Naive B cell (primary cell): ENCODE measurements at regions not wholly inside any gene's neighbourhood (a gene's known extent, or its start where the extent isn't known, plus 50 kb on each side); places are given as distances from the start of the nearest gene placed in this dataset.

ENCODE experiments used
- ATAC-seq, 2 donors: fragments of 150-1000 bp; cut with Tn5 transposase; 2 replicates each; pipeline ENCODE4 v1.10.0; 2021; ENCODE audit warnings: low read depth in 2 of 2, mild to moderate bottlenecking in 2 of 2, moderate library complexity in 2 of 2
- DNase-seq: peaks from one replicate; pipeline ENCODE4 v3.0.0; 2022
- H3K27ac Mint-ChIP-seq, 6 donors: one replicate each; pipeline ENCODE4 v1.8.0; 2020 to 2022; ENCODE audit warnings: mild to moderate bottlenecking in 6 of 6, mixed read lengths in 6 of 6, moderate library complexity in 5 of 6, inconsistent platforms in 2 of 6
- H3K27me3 Mint-ChIP-seq, 3 donors: one replicate each; pipeline ENCODE4 v1.8.0; 2021 to 2022; ENCODE audit warnings: mixed read lengths in 3 of 3, mild to moderate bottlenecking in 1 of 3
- H3K36me3 Mint-ChIP-seq, 2 donors: one replicate each; pipeline ENCODE4 v1.8.0; 2020 to 2022; ENCODE audit warnings: mixed read lengths in 2 of 2, inconsistent platforms in 1 of 2, mild to moderate bottlenecking in 1 of 2
- H3K4me1 Mint-ChIP-seq, 3 donors: one replicate each; pipeline ENCODE4 v1.8.0; 2020 to 2022; ENCODE audit warnings: mixed read lengths in 3 of 3, inconsistent platforms in 1 of 3, mild to moderate bottlenecking in 1 of 3, moderate library complexity in 1 of 3
- H3K4me3 Mint-ChIP-seq, 8 donors: one replicate each; pipeline ENCODE4 v1.8.0; 2020 to 2022; ENCODE audit warnings: mild to moderate bottlenecking in 8 of 8, mixed read lengths in 8 of 8, moderate library complexity in 8 of 8, inconsistent platforms in 2 of 8
- H3K9me3 Mint-ChIP-seq, 7 donors: one replicate each; pipeline ENCODE4 v1.8.0; 2020 to 2022; ENCODE audit warnings: mixed read lengths in 7 of 7, mild to moderate bottlenecking in 5 of 7, inconsistent platforms in 2 of 7, moderate library complexity in 1 of 7

GRCh38 chr4:71261633-71262121 lies 77.1 kb upstream of the SLC4A4 start:
- H3K9me3 Mint-ChIP-seq = no peaks in the 10 kb centered on the region
- H3K4me3 Mint-ChIP-seq = no peak overlapping the region
- H3K36me3 Mint-ChIP-seq = no peaks in the 10 kb centered on the region
- H3K27ac Mint-ChIP-seq = peak overlapping the region in 1 of 6 donors; percentile 46
- ATAC-seq = no peak
- H3K27me3 Mint-ChIP-seq = no peaks in the 10 kb centered on the region
- no peak for DNase-seq
- H3K4me1 Mint-ChIP-seq = peaks cover 0 to 6% (median 0%) of the 10 kb centered on the region in 3 donors

DNA sequence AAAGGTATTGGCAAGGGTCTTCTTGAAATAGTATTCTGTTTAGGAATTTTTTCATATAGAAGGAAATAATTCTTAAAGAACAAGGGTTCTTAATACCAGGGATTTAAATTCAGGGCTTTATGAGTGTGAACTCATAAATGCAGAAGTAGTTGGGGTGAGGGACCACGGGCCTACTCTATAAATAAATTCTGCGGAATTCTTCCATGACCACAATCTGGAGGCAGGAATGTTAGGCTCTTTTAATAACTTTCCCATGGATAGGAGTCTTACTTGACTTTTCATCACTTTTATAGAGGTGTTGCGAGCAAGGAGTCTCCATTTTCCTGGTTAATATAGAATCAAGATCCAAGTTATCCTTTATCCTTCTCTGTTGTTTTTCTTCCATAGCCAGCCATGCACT lies 76.7 kb upstream of the SLC4A4 start:
- H3K4me1 Mint-ChIP-seq = peaks cover 0 to 6% (median 0%) of the 10 kb centered on the region in 3 donors
- no peaks in the 10 kb centered on the region for H3K36me3 Mint-ChIP-seq
- H3K4me3 Mint-ChIP-seq = no peak overlapping the region
- H3K9me3 Mint-ChIP-seq = no peaks in the 10 kb centered on the region
- DNase-seq (no peak), ATAC-seq (no peak)
- H3K27me3 Mint-ChIP-seq = no peaks in the 10 kb centered on the region
- H3K27ac Mint-ChIP-seq = no peak overlapping the region

GRCh38 chr4:71266090-71266794 lies 72.6 kb upstream of the SLC4A4 start:
- peaks cover 0 to 3% (median 0%) of the 10 kb centered on the region in 3 donors for H3K4me1 Mint-ChIP-seq
- no peaks in the 10 kb centered on the region for H3K36me3 Mint-ChIP-seq
- H3K27me3 Mint-ChIP-seq = peaks cover 0 to 5% (median 0%) of the 10 kb centered on the region in 3 donors
- no peak overlapping the region for H3K4me3 Mint-ChIP-seq
- ATAC-seq = no peak
- no peak overlapping the region for H3K27ac Mint-ChIP-seq
- DNase-seq = no peak
- no peaks in the 10 kb centered on the region for H3K9me3 Mint-ChIP-seq

DNA sequence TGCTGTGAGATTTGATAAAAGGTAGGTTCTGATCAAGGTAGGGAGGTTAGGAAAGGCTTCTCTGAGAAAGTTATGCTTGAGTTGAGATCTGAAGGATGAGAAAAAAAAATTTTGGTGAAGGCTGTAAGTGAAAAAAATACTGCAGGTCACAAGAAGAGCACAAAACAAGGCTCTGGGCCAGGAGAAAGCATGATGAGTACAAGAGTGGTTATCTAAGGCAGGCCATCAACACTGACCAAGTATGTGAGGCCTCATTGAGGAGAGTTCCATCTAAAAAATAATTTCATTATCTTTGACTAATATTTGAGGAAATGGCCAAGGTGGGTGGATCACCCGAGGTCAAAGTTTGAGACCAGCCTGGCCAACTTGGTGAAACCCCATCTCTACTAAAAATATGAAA lies 71.6 kb upstream of the SLC4A4 start:
- Mint-ChIP-seq H3K27ac (no peak overlapping the region), H3K36me3 (no peaks in the 10 kb centered on the region), H3K9me3 (no peaks in the 10 kb centered on the region), H3K4me3 (no peak overlapping the region), H3K4me1 (peaks cover 0 to 3% (median 0%) of the 10 kb centered on the region in 3 donors), H3K27me3 (peaks cover 0 to 5% (median 0%) of the 10 kb centered on the region in 3 donors)
- no peak for DNase-seq
- no peak for ATAC-seq

DNA sequence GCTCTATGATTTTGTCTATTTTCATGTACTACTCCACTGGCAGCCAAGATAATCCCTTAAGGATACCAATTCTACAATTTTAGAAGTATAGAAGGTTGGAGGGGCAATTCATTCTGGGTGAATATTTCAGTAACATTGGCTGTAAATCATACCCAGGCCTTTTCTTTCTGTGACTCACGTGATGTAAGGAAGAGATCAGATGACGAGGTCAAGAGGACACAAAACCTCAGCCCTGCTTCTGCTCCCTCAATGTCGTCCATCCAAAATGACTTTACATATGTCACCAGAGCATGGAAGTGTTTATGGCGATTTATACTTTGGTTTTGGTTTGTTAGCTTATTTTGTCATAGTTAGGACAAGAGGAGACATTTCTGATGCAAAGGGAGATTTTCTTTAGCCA lies 70.7 kb upstream of the SLC4A4 start:
- H3K36me3 Mint-ChIP-seq = no peaks in the 10 kb centered on the region
- no peaks in the 10 kb centered on the region for H3K9me3 Mint-ChIP-seq
- ATAC-seq (no peak), DNase-seq (no peak)
- H3K4me1 Mint-ChIP-seq = peaks cover 0 to 3% (median 0%) of the 10 kb centered on the region in 3 donors
- H3K27ac Mint-ChIP-seq = no peak overlapping the region
- no peak overlapping the region for H3K4me3 Mint-ChIP-seq
- H3K27me3 Mint-ChIP-seq = peaks cover 0 to 5% (median 0%) of the 10 kb centered on the region in 3 donors

DNA sequence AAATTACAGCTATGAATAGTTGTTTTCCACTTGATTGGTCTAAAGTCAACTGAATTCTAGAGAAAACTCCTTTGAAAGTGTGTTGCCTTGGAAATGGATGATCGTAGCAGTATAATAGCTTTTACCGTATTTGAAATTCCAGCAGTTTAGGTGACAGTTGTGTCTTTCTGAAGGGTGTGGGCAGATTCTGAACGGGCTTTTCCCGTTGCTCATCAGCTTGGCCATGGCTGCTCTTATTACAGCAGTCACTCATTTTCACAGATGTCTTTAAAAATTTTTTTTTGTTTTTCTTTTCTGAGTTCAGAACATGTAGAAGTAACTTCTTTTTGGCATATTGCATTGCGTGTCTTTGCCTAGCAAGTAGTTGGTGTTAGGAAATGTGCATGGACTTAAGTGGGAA lies 69.6 kb upstream of the SLC4A4 start:
- Mint-ChIP-seq H3K27ac (no peak overlapping the region), H3K4me3 (no peak overlapping the region), H3K27me3 (peaks cover 0 to 5% (median 0%) of the 10 kb centered on the region in 3 donors), H3K4me1 (peaks cover 0 to 5% (median 0%) of the 10 kb centered on the region in 3 donors), H3K9me3 (no peaks in the 10 kb centered on the region), H3K36me3 (no peaks in the 10 kb centered on the region)
- no peak for ATAC-seq
- no peak for DNase-seq

- Mint-ChIP-seq H3K4me3 (no peak overlapping the region), H3K27ac (no peak overlapping the region), H3K36me3 (no peaks in the 10 kb centered on the region), H3K9me3 (no peaks in the 10 kb centered on the region), H3K27me3 (peaks cover 0 to 5% (median 0%) of the 10 kb centered on the region in 3 donors), H3K4me1 (peaks cover 10 to 18% (median 11%) of the 10 kb centered on the region in 3 donors)
- DNase-seq (no peak), ATAC-seq (no peak)
Measured at GRCh38 chr4:71270901-71271300, 67.9 kb upstream of the SLC4A4 start.

- H3K36me3 Mint-ChIP-seq = no peaks in the 10 kb centered on the region
- ATAC-seq (no peak), DNase-seq (no peak)
- H3K4me3 Mint-ChIP-seq = no peak overlapping the region
- peaks cover 0 to 4% (median 0%) of the 10 kb centered on the region in 3 donors for H3K27me3 Mint-ChIP-seq
- peaks cover 16 to 28% (median 18%) of the 10 kb centered on the region in 3 donors for H3K4me1 Mint-ChIP-seq
- no peak overlapping the region for H3K27ac Mint-ChIP-seq
- H3K9me3 Mint-ChIP-seq = peaks cover 0 to 2% (median 0%) of the 10 kb centered on the region in 7 donors
Measured at GRCh38 chr4:71272976-71273375, 65.8 kb upstream of the SLC4A4 start.

- peak overlapping the region in 3 of 8 donors; percentile 20 to 48 (median 33) for H3K4me3 Mint-ChIP-seq
- no peaks in the 10 kb centered on the region for H3K36me3 Mint-ChIP-seq
- no peak for ATAC-seq
- peaks cover 0 to 3% (median 0%) of the 10 kb centered on the region in 7 donors for H3K9me3 Mint-ChIP-seq
- DNase-seq = no peak
- peaks cover 16 to 28% (median 18%) of the 10 kb centered on the region in 3 donors for H3K4me1 Mint-ChIP-seq
- peaks cover 0 to 2% (median 0%) of the 10 kb centered on the region in 3 donors for H3K27me3 Mint-ChIP-seq
- H3K27ac Mint-ChIP-seq = no peak overlapping the region
Measured at GRCh38 chr4:71275004-71275403, 63.8 kb upstream of the SLC4A4 start.

DNA sequence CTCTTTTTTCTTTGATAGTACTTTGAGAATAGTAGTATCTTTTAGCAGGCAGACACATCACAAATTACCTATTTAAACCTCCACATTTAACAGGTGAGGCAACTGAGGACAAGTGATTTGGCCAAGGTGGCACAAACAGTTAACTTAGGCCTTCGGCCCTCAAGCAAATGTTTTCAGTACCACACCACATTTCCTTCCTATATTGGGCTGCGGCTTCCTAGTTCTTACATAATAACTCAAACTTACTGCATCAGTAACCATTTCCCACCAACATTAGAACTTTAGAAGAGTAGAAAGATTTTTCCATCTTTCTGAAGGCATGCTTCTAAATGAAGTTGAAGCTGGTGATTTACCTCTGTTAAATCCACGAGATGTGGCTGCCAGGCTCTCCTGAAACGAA lies 63.2 kb upstream of the SLC4A4 start:
- DNase-seq = no peak
- Mint-ChIP-seq H3K36me3 (no peaks in the 10 kb centered on the region), H3K4me1 (peaks cover 16 to 28% (median 18%) of the 10 kb centered on the region in 3 donors), H3K4me3 (peak overlapping the region in 4 of 8 donors; percentile 7 to 48 (median 26)), H3K27ac (peak overlapping the region in 3 of 6 donors; percentile 33 to 46 (median 38)), H3K27me3 (peaks cover 0 to 5% (median 0%) of the 10 kb centered on the region in 3 donors), H3K9me3 (peaks cover 0 to 3% (median 0%) of the 10 kb centered on the region in 7 donors)
- ATAC-seq = no peak

DNA sequence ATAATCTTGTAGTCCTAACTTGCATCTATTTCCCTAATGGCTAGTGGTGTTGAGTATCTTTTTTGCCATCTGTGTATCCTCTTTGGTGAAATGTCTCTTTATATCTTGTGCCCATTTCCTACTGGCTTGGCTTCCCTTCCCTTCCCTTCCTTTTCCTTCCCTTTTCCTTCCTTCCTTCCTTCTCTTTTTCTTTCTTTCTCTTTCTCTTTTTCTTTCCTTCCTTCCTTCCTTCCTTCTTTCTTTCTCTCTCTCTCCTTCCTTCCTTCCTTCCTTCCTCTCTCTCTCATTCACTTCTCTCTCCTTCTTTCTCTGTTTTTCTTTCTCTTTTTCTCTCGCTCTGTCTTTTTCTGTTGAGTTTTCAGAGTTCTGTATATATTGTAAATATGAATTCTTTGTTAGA lies 61.5 kb upstream of the SLC4A4 start:
- peak overlapping the region in 1 of 8 donors; percentile 45 for H3K4me3 Mint-ChIP-seq
- H3K27ac Mint-ChIP-seq = peak overlapping the region in 2 of 6 donors; percentile 31 to 36
- H3K27me3 Mint-ChIP-seq = peaks cover 0 to 5% (median 0%) of the 10 kb centered on the region in 3 donors
- ATAC-seq = no peak
- H3K36me3 Mint-ChIP-seq = no peaks in the 10 kb centered on the region
- DNase-seq = no peak
- peaks cover 16 to 28% (median 18%) of the 10 kb centered on the region in 3 donors for H3K4me1 Mint-ChIP-seq
- peaks cover 0 to 3% (median 0%) of the 10 kb centered on the region in 7 donors for H3K9me3 Mint-ChIP-seq

GRCh38 chr4:71283642-71284257 lies 55.1 kb upstream of the SLC4A4 start:
- DNase-seq = no peak

GRCh38 chr4:71287305-71287704 lies 51.5 kb upstream of the SLC4A4 start:
- Mint-ChIP-seq H3K27me3 (peaks cover 7 to 32% (median 18%) of the 10 kb centered on the region in 3 donors), H3K4me1 (no peaks in the 10 kb centered on the region), H3K27ac (no peak overlapping the region), H3K36me3 (no peaks in the 10 kb centered on the region), H3K9me3 (no peaks in the 10 kb centered on the region), H3K4me3 (no peak overlapping the region)
- ATAC-seq = no peak
- DNase-seq = no peak

More at GRCh38 chr4:71283642-71284257, 55.1 kb upstream of the SLC4A4 start:
- H3K27me3 Mint-ChIP-seq = peaks cover 7 to 23% (median 19%) of the 10 kb centered on the region in 3 donors
- no peak for ATAC-seq
- no peak overlapping the region for H3K27ac Mint-ChIP-seq
- H3K9me3 Mint-ChIP-seq = no peaks in the 10 kb centered on the region
- H3K4me3 Mint-ChIP-seq = no peak overlapping the region
- H3K4me1 Mint-ChIP-seq = no peaks in the 10 kb centered on the region
- H3K36me3 Mint-ChIP-seq = no peaks in the 10 kb centered on the region

DNA sequence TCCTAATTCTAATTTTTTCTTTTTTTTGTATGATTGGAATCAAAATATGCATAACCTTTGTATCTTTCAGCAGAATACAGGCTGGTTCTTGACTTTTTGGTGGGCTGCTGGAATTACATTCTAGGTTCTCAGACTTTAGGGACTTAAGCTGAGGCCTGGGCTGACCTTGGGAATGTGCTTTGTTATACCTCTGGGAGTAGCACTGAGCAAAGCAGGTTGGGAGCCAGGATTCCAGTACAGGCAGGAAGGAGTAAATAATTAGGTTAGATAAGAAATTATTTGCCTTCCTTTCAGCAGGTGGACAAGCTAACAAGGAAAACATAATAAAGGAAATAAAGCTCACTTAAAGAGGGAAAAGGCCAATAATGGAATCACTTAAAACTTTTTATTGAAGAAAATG lies 49.9 kb upstream of the SLC4A4 start:
- no peak overlapping the region for H3K27ac Mint-ChIP-seq
- H3K9me3 Mint-ChIP-seq = no peaks in the 10 kb centered on the region
- H3K36me3 Mint-ChIP-seq = no peaks in the 10 kb centered on the region
- peaks cover 0 to 24% (median 8%) of the 10 kb centered on the region in 3 donors for H3K27me3 Mint-ChIP-seq
- H3K4me3 Mint-ChIP-seq = no peak overlapping the region
- ATAC-seq = no peak
- no peaks in the 10 kb centered on the region for H3K4me1 Mint-ChIP-seq
- DNase-seq = no peak
